Fibroblast of mammary gland (primary cell): ENCODE measurements at regions not wholly inside any gene's neighbourhood (a gene's known extent, or its start where the extent isn't known, plus 50 kb on each side); places are given as distances from the start of the nearest gene placed in this dataset.

Experiments used
- DNase-seq: peaks from one replicate; pipeline ENCODE4 v3.0.0-alpha.2; 2010; ENCODE audit warnings: low read depth
- H3K4me3 ChIP-seq: 2 replicates; pipeline ENCODE4 v1.5.1; 2011; ENCODE audit warnings: low read depth, mild to moderate bottlenecking, low read length, moderate library complexity; ENCODE audit not compliant: control insufficient read depth
- CTCF ChIP-seq: conservative IDR thresholded peaks from 2 replicates; pipeline ENCODE4 v1.5.1; 2011; ENCODE audit warnings: low read depth, low read length, inconsistent platforms; ENCODE audit not compliant: control insufficient read depth, insufficient read depth

- H3K4me3 ChIP-seq: no peak overlapping the region
- no peak for TF ChIP-seq CTCF
- no peak for DNase-seq
Observed at GRCh38 chr22:47564158-47564450, 801.7 kb downstream of the TBC1D22A start.

- TF ChIP-seq CTCF: no peak
- no peak overlapping the region for H3K4me3 ChIP-seq
- no peak for DNase-seq
Observed at GRCh38 chr22:47563406-47564157, 801.1 kb downstream of the TBC1D22A start.

- DNase-seq: no peak
Observed at GRCh38 chr22:47561766-47562165, 799.3 kb downstream of the TBC1D22A start.

GRCh38 chr22:47561115-47561675 lies 798.7 kb downstream of the TBC1D22A start:
- no peak overlapping the region for H3K4me3 ChIP-seq
- no peak for DNase-seq
- no peak for TF ChIP-seq CTCF

More at GRCh38 chr22:47561766-47562165, 799.3 kb downstream of the TBC1D22A start:
- H3K4me3 ChIP-seq: no peak overlapping the region
- no peak for TF ChIP-seq CTCF

GRCh38 chr22:47558828-47559700 lies 796.6 kb downstream of the TBC1D22A start:
- no peak for TF ChIP-seq CTCF
- no peak for DNase-seq
- H3K4me3 ChIP-seq: no peak overlapping the region

GRCh38 chr22:47556473-47556872 lies 794.0 kb downstream of the TBC1D22A start:
- H3K4me3 ChIP-seq: no peak overlapping the region
- TF ChIP-seq CTCF: no peak
- no peak for DNase-seq
